ENCODE measurements at regions not wholly inside any gene's neighbourhood (a gene's known extent, or its start where the extent isn't known, plus 50 kb on each side); places are given as distances from the start of the nearest gene placed in this dataset.

GRCh38 chr2:53036196-53036595 lies 731.4 kb upstream of the CHAC2 start:
- TF ChIP-seq MEF2B (IDR thresholded peaks at IDR 0.05; ENCODE audit: partially characterized antibody, poor library complexity, severe bottlenecking): no peak
- TF ChIP-seq CTCF (IDR thresholded peaks at IDR 0.05 in 2 of 3, conservative IDR thresholded peaks at IDR 0.05 in 1 of 3; ENCODE audit: control insufficient read depth in 2 of 3, extremely low read depth in 1 of 3, insufficient read depth in 1 of 3, low read depth in 3 of 3, low read length in 3 of 3): no peak
